Gastrocnemius medialis (tissue), 4 donors: ENCODE measurements at regions not wholly inside any gene's neighbourhood (a gene's known extent, or its start where the extent isn't known, plus 50 kb on each side); places are given as distances from the start of the nearest gene placed in this dataset.

Experiments
- ATAC-seq, 2 donors: fragments of 150-250 bp; one replicate each; pipeline ENCODE4 v1.9.1; 2016
- DNase-seq, 2 donors: peaks; one replicate each; pipeline ENCODE4 v3.0.0-alpha.2; 2019
- H3K27ac ChIP-seq, 4 donors: fragments of 200-600 bp; sonication (generic); 1 replicate in 1 of 4; 2 replicates in 3 of 4; pipeline ENCODE4 v1.5.1; 2016 to 2018; ENCODE audit warnings: mild to moderate bottlenecking in 2 of 4, moderate library complexity in 1 of 4
- H3K27me3 ChIP-seq, 3 donors: fragments of 200-600 bp; sonication (generic) in 2 of 3; 1 replicate in 1 of 3; 2 replicates in 2 of 3; pipeline versions ENCODE4 v1.5.1 to v1.6.0; 2016 to 2019; ENCODE audit warnings: mild to moderate bottlenecking in 1 of 3, moderate library complexity in 1 of 3
- H3K36me3 ChIP-seq, 2 donors: fragments of 200-600 bp; sonication (generic) in 1 of 2; one replicate each; pipeline ENCODE4 v1.5.1; 2017 to 2018
- H3K4me1 ChIP-seq, 2 donors: fragments of 200-600 bp; sonication (generic) in 1 of 2; one replicate each; pipeline ENCODE4 v1.5.1; 2016 to 2017; ENCODE audit warnings: mild to moderate bottlenecking in 2 of 2
- H3K4me3 ChIP-seq, 4 donors: fragments of 200-600 bp; sonication (generic) in 3 of 4; 1 replicate in 1 of 4; 2 replicates in 3 of 4; pipeline ENCODE4 v1.5.1; 2016 to 2019; ENCODE audit warnings: mild to moderate bottlenecking in 2 of 4
- H3K9me3 ChIP-seq, 3 donors: fragments of 200-600 bp; sonication (generic) in 2 of 3; 1 replicate in 1 of 3; 2 replicates in 2 of 3; pipeline ENCODE4 v1.5.1; 2016 to 2019
- CTCF ChIP-seq, 5 experiments: fragments of 450-650 bp in 3 of 5; fragments of 200-600 bp in 2 of 5; sonication (generic) in 2 of 5; IDR thresholded peaks in 4 of 5; conservative IDR thresholded peaks in 1 of 5; 1 replicate in 4 of 5; 2 replicates in 1 of 5; pipeline ENCODE4 v1.5.1; 2016 to 2019; ENCODE audit warnings: antibody characterized with exemption in 5 of 5, mild to moderate bottlenecking in 3 of 5, moderate library complexity in 3 of 5
- POLR2A ChIP-seq, 2 donors: fragments of 450-650 bp; IDR thresholded peaks; one replicate each; pipeline ENCODE4 v1.6.1; 2017; ENCODE audit warnings: antibody characterized with exemption in 2 of 2, mild to moderate bottlenecking in 2 of 2, moderate library complexity in 2 of 2
- in situ Hi-C, 4 donors: fragments of 200-750 bp; cut with MboI; loops; one replicate each; pipeline versions ENCODE4 v1.15.0 to v1.8.0; 2017; ENCODE audit warnings: low sequenced_read_pairs in 4 of 4
- intact Hi-C: fragments of 100-400 bp; cut with DNase I; formaldehyde crosslinking; loops from one replicate; pipeline ENCODE4 v1.15.1; 2023; ENCODE audit warnings: low total_unique reads

- Histone ChIP-seq H3K27ac (no peak overlapping the region), H3K4me1 (no peaks in the 10 kb centered on the region), H3K27me3 (peaks cover 4 to 12% (median 5%) of the 10 kb centered on the region in 3 donors), H3K36me3 (no peaks in the 10 kb centered on the region), H3K9me3 (no peaks in the 10 kb centered on the region), H3K4me3 (no peak overlapping the region)
- in situ Hi-C loops (loop anchor here in 1 of 4 donors (25.0 kb wide), 1 partner anchor 586 kb away; no protein-coding TSS in a partner anchor), intact Hi-C loops (no loop called here)
- no peak for TF ChIP-seq POLR2A (IDR thresholded peaks at IDR 0.05)
- TF ChIP-seq CTCF (IDR thresholded peaks at IDR 0.05 in 4 of 5, conservative IDR thresholded peaks at IDR 0.05 in 1 of 5): no peak
- ATAC-seq (no peak), DNase-seq (no peak)
Observed at GRCh38 chr1:91173346-91173890, 151.6 kb upstream of the ZNF644 start.

GRCh38 chr1:91172541-91172940, 150.7 kb upstream of the ZNF644 start:
- Histone ChIP-seq H3K9me3 (no peaks in the 10 kb centered on the region), H3K4me3 (no peak overlapping the region), H3K27ac (no peak overlapping the region), H3K27me3 (peaks cover 4 to 12% (median 5%) of the 10 kb centered on the region in 3 donors), H3K36me3 (no peaks in the 10 kb centered on the region), H3K4me1 (no peaks in the 10 kb centered on the region)
- ATAC-seq (no peak), DNase-seq (no peak)
- in situ Hi-C loops (loop anchor here in 1 of 4 donors (25.0 kb wide), 1 partner anchor 585 kb away; no protein-coding TSS in a partner anchor), intact Hi-C loops (no loop called here)
- TF ChIP-seq CTCF (IDR thresholded peaks at IDR 0.05 in 4 of 5, conservative IDR thresholded peaks at IDR 0.05 in 1 of 5) (no peak), POLR2A (IDR thresholded peaks at IDR 0.05) (no peak)

GRCh38 chr1:91171898-91172297, 150.1 kb upstream of the ZNF644 start:
- DNase-seq (no peak), ATAC-seq (no peak)
- H3K36me3 ChIP-seq: no peaks in the 10 kb centered on the region
- H3K27me3 ChIP-seq: peaks cover 4 to 12% (median 5%) of the 10 kb centered on the region in 3 donors
- TF ChIP-seq POLR2A (IDR thresholded peaks at IDR 0.05): no peak
- no peak for TF ChIP-seq CTCF (IDR thresholded peaks at IDR 0.05 in 4 of 5, conservative IDR thresholded peaks at IDR 0.05 in 1 of 5)
- no peaks in the 10 kb centered on the region for H3K4me1 ChIP-seq
- H3K4me3 ChIP-seq: no peak overlapping the region
- in situ Hi-C loops: loop anchor here in 1 of 4 donors (25.0 kb wide), 1 partner anchor 585 kb away; no protein-coding TSS in a partner anchor
- intact Hi-C loops: no loop called here
- H3K27ac ChIP-seq: no peak overlapping the region
- no peaks in the 10 kb centered on the region for H3K9me3 ChIP-seq

- Histone ChIP-seq H3K27me3 (peaks cover 4 to 12% (median 5%) of the 10 kb centered on the region in 3 donors), H3K4me3 (no peak overlapping the region), H3K36me3 (no peaks in the 10 kb centered on the region), H3K27ac (no peak overlapping the region), H3K4me1 (no peaks in the 10 kb centered on the region), H3K9me3 (no peaks in the 10 kb centered on the region)
- DNase-seq (no peak), ATAC-seq (no peak)
- intact Hi-C loops (no loop called here), in situ Hi-C loops (loop anchor here in 1 of 4 donors (25.0 kb wide), 1 partner anchor 583 kb away; no protein-coding TSS in a partner anchor)
- TF ChIP-seq CTCF (IDR thresholded peaks at IDR 0.05 in 4 of 5, conservative IDR thresholded peaks at IDR 0.05 in 1 of 5) (no peak), POLR2A (IDR thresholded peaks at IDR 0.05) (no peak)
Observed at GRCh38 chr1:91170571-91170970, 148.7 kb upstream of the ZNF644 start.
